Fibroblast of peridontal ligament (primary cell): ENCODE measurements at regions not wholly inside any gene's neighbourhood (a gene's known extent, or its start where the extent isn't known, plus 50 kb on each side); places are given as distances from the start of the nearest gene placed in this dataset.

Source experiments
- DNase-seq: peaks from one replicate; pipeline ENCODE4 v3.0.0-alpha.2; 2010; ENCODE audit errors: extremely low read depth

DNA sequence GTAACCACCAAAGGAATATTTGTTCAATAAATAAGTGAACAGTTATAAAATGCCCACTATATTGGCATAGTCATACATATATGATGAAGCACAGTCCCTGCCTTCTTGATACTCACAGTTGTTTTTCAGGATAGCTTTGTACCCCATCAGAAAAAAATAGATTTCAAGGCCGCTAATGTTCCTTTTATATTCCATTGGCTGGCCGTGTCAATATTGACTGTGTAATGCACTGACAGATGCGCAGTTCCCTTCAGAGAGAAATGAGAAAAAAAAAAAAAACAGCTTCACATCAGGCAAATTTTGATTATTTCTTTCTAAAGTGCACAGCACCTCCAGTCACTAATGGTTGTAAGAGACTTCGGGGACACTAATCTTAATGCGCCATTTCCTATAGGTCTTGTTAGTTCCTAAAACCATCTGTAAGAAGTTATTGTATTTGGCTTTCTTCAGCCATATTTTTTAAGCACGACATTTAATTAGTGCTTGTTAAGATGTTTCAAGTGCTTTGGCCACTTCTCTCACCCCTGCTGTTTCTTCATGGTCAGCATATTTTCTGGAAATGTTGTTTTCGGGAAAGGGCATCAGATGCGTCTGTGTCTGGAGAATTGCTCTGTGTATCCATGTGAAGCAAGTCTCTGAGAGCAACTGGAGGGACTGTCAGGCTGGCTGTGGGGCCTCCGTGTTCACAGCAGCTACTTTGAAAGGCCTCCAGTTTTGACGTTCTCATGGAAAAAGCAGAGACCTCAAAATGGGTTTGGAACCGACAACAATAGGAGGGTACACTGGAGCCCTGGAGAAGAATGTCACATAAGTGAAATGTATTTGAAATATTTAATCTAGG lies 378.3 kb downstream of the MTX2 start:
- DNase-seq: no peak

DNA sequence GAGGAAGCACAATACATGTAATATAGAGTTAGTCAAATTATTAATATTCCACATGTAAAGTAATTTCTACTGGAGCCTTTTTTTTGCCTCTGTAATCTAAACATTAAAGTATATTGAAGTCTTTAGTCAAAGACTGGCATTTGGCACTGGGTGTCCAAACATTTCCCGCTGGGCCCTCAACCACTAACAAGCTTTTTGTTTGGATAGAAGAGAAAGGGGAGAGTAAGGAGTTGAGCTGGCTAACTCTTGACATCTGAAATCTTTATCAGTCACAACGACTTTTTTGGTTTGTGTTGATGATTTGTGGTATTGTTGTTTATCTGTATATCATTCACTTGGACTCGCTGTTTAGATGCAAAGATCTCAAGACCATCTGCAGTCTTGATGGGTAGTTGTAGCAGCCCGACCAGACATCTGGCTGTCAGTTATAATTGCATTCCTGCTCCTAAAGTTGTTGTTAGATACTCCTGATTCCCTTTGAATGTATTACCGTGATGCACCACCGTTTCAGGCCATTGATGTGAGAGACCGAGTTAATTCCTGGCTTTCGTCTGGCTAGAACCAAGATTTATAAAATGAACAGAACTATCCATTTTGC lies 379.6 kb downstream of the MTX2 start:
- no peak for DNase-seq

DNA sequence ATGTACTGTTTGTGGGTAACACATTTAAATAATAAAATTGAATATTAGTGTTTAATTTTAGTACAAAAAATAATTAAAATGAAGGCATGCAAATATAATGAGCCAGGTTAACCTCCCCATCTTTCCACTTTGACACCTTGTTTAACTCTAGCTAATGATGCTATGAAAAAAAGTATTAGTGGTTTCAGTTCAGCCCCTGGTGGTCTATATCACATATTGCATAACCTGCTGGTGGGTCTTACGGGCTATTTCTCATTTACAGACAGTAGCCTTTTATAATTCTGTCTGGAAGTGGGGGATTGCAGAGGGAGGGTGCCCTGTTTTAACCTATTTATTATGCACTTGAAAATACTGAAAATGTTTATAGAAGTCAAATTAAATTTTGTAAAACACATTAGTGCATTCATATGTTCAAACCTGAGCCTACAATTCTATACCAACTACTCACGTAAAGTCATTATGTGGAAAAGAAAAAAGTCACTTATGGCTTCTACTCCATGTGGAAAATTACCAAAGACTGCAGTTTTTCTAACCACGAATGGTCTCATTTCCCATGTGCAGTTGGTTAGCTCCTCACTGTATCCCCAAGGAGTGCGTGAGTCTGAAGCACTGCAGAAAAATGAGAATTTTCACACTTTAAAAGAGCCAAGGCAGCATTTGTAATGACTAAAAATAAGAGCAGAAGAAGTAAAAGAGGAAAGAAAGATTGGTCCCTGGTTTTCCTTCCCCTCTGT lies 381.0 kb downstream of the MTX2 start:
- DNase-seq: peak; percentile 10

DNA sequence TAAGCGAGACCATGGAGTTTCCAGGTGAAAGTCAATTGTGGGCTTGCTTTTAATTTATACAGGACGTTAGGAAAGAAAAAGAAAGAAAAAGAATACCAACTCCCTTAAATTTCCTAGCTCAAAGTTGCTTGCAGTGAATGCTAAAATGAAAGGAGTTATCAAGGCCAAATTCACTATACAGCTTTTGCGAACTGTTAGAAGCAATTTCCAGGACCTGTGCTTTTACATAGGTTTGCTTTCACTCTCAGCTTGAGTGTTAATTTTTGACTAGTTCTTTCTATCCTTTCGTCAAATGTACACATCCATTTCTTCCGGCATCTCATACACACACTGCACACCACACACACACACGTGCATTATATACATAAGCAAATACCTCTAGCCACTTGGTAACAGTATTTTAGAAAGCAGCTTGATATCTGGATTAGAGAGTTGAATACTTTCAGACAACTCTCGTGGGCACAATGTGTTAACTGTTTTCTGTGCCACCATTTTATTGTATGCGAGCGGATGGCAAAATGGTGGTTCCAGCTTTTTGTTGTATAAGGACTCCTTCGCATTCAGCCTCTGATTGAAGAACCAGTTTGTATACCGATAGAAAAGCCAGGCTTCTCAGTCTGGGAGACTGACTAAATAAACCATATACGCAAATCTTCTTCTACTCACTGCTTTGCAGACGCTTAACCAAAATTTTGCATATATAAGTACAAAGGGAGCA lies 381.8 kb downstream of the MTX2 start:
- DNase-seq: no peak

DNA sequence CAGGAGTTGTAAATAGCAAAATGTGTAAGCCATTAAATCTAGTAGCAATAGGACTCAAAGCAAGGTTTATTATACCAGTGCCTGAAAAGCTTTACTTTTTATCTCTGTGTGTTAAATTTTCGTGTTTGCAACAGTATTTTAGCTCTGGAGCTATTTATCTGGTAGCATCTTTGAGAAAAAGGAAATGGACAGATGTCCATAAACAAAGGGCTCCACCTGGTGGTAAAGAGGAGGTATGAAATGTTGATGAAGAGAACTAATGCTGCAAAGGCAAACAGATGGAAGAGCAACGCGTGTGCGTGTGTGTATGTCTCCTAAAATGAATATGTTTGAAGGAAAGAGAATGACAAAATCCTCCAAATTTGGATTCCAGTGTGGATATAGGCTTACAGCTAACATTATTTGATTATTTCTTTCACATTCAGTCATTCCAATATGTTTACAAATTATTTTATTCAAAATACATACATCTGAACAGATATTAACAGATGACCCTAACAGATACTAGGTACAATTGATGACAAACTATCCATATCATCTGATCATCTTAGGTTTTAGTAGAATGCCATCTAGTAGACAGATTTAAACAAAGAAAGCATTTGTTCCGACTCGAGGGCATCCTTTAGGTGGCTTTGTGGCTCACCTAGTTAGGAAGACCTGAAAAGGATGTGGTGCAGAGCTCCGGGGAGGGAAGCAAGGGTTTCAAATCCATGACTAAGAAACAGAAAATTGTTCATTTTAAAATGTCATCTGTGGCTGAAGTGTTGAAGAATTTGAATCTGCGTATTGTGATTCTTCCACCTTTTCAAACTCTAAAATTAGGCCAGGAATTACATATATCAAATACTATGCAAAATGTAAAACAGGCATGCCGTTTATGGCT lies 383.3 kb downstream of the MTX2 start:
- DNase-seq: peak; percentile 53

DNA sequence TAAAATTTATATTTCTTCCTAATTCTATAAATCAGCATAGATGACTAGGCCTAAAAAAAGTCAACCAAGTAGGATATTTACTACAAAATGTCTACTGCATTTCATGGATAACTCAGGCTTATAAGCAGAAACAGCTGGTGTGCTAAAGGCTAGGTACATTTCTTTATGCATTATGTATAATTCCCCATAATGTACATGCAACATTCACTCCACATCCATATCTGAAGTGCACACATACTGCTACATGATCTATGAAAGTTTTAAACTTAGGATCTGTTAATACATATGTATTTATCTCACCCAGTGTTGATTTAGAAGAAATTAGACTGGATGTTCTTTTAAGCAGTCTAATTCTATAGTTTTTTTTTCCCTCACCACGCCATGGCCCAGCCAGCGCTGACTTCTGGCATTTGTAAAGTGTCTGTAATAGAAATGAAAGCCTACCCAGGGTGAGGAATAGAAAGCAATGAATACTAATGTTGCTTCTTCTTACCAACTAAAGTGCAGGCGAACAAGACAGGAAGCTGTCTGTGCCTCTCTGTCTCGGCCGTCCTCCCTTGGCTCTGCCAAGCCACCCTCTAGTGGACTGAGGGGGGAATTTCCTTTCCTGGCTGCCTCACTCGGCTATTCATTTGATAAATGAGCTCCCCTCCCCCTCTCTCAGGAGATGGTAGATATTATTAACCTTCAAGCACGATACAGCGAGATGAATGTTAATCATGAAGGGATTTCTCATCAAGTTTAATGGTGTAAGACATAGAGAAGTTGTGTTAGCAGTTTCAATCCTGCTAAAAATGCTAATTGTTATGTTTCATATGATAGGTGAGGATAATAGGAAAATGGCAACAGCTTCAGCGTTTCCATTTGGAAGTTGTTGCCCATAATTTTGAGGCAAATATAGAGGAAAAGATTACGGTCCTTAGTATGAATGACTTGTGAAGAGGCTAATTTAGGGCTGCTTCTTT lies 384.5 kb downstream of the MTX2 start:
- DNase-seq: peak; percentile 45

DNA sequence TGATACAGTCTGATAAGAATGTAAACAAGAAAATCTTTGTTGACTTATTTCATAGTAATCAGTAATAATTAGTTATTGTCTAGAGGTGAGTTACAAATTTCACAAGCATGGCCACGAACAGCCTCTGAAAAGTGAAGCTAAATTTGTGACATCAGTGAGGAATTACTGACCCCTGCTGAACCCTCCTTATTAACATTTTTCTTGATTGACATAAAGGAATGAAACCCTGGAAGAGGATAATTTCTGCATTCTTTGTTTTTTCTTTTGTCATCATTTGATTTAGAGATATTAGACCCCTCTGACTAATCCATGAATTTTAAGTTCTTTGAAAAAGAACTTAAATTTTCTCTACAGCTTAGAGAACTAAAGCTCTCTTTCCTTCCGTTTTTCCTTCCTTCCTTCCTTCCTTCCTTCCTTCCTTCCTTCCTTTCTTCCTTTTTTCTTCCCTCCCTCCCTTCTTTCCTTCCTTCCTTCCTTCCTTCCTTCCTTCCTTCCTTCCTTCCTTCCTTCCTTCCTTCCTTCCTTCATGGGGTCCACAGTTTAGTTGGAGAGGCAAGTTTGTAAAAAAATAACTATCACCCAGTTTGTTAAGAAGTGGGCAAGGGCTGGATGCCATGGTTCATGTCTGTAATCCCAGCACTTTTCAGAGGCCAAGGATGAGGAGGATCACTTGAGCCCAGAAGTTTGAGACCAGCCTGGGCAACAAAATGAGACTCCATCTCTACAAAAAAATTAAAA lies 387.0 kb downstream of the MTX2 start:
- DNase-seq: no peak

DNA sequence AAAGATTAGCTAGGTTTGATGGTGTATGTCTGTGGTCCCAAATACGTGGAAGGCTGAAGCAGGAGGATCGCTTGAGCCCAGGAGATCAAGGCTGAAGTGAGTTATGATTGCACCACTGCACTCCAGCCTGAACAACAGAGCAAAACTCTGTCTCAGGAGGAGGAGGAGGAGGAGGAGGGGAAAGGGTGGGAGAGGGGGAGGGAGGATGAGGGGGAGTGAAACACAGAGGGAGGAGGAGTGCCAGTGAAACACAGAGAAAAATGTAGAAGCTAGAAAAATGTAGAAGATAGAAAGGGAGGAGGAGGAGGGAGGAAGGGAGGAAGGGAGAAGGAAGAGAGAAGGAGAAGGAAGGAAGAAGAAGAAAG lies 387.5 kb downstream of the MTX2 start:
- DNase-seq: no peak

DNA sequence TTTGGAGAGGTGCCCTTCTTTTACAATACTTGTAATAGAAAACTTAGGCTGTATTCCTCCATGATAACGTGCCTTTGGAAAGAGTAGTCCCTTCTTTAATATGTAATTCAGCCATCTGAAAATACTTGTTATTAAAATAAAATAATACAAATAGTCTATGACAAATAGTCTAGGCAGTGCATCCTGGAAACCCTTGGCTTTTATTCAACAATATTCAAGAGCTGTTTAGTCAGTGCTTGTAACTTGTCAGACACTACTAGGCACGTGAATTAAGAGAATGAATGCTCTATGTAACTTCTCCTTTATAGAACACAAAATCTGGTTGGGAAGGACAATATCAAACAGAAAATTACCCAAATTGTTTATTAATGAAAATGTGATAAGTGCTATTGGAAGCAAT lies 388.2 kb downstream of the MTX2 start:
- DNase-seq: no peak

DNA sequence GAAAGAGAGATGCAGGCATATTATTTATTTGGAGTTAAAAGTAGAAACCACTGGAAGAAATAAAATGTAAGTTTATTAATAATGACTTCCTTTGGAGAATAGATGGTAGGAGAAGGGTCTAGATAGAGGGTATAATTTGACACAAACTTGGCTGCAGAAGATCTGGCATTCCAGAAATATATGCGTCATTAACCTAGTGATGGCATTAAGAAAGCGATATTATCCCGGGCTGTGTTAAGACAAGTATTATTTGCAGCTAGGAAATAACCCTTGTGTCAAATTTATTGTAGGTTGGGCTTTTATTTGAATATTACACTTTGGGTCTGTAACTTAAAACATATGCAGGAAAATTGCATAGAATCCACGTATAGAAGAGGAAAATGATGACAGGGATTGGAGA lies 389.5 kb downstream of the MTX2 start:
- DNase-seq: no peak

DNA sequence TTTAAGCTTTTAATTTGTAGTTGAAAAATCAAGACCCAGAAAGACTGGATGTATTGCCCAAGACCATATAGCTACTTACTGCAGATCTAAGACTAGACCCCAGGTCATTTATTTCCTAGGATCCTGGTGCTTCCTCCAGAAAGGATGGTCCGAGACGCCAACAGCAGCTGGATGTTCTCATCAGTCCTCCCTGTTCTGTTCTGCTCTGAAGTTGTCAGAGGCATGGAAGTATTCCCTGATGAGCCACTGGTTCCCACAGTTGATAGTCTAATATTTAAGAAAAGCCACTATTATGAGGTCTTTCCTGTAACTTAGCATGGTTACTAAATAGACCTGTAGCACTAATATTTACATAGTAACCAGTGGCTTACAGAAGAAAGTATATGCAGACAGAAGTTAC lies 393.5 kb downstream of the MTX2 start:
- DNase-seq: no peak

DNA sequence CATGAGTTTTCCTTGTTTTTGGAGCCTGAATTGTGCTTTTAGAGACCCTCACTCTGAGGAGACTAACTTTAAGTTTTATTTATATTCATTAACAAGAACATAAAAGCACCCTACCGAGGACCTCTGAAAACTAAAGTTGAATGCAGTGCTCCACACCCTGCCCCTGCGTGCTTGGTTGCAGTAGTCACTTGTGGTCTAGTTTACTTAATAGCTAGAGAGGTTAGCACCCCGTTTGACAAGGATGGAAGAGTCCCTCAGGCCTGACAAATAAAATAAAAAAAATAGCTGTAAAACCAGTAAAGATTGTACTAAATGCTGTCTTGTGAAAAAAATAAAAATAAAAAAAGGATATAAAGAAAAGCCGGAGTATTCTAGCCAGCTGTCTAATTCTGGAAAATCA lies 395.2 kb downstream of the MTX2 start:
- DNase-seq: no peak

DNA sequence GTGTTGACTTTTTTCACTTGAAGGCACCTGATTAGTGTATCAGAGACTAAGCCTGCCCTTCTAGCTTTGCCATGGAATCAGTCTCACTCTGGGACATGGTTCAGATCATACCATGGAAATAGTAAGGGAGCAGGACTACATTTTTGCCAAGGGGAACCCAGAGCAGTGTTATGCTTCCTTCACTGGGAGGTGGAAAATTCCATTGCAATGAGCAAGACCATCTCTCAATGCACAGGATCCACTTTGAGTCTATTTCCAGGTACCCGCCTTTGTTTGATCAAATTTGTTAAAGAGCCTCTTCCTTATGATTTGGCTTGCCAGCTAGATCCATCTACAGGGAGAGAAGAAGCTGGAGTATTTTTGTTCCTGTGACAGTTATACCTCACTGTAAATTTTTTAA lies 395.8 kb downstream of the MTX2 start:
- DNase-seq: no peak

DNA sequence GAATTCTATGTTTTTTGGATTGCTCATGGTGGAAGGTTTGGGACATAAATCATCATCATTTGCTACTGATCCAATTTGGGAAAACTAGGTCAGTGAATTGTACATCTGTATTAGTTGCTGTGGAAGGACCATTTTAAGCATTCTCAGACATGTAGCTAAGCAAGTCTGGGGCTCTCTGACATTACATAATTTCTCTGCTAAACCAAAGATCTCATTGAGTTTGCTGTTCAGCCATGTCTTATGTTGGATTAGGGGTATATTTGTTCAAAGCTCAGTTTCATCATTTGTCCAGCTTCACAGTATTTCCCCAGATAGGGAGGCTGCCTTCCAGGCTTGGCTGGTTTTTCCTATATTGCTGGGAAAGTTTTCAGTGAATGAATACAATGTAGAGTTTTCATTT lies 399.7 kb downstream of the MTX2 start:
- DNase-seq: no peak

DNA sequence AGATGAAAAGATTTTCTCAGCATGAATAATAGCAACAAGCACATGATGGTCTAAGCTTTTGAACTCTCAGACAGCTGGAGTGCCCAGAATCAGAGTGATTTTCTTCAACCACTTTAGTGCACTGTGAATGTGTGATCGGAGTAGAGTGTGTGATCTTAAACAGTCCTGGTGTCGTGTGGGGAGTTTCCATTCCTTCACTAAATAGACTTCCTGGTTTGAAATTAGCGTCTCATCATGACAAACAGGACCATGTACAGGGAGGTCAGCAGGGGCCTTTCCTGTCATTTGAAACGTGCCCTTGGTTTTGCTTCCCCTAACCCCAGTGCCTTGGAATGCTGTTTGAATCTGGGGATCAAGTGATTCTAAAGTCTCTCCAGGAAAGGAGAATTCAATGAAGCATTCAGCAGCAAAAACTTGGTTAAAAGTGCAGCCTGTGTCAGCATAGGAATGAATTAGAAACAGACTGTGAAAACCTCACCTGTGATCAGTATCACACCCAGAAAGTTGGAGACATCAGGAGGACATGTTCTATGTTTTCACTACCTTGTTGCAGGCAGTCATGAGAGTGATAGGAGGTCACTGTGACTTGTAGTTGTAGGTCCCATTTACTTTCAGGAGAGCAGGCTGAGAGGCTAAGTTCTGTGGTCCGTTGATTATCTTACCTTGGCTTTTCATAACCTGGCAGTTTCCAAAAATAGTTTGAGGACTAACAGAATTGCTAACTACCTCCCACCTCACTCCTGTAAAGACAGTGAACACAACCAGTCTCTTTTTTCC lies 400.3 kb downstream of the MTX2 start:
- DNase-seq: no peak

DNA sequence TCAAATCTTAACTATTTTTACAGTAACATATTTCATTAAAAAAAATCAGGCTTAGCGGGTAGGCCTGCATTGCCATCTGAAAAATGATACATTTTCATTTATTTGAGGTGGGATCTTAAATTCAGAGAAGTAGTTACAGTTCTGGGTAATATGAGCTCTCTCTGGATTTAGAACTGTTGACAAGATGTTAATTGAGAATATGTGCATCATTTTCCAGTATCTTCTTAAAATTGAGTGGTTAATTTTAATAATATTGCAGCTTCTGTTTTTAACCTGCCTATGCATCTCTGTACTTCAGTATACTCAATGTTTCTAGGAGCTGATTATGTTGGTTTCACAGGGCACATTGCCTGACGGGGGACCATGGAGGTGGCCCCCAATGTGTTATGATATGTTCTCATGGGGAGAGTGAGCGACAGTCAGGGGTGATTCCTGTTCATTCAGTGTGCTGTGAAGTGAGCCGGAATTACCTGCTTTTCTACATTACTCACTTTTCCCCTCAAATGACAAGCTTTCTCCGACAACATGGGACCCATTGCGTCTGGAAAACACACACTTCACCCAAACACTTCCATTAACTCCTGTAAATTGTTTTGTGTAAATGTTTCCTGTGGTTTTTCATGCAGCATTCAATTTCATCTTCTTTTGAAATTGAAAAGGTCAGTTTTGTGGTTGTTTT lies 406.2 kb downstream of the MTX2 start:
- DNase-seq: no peak

DNA sequence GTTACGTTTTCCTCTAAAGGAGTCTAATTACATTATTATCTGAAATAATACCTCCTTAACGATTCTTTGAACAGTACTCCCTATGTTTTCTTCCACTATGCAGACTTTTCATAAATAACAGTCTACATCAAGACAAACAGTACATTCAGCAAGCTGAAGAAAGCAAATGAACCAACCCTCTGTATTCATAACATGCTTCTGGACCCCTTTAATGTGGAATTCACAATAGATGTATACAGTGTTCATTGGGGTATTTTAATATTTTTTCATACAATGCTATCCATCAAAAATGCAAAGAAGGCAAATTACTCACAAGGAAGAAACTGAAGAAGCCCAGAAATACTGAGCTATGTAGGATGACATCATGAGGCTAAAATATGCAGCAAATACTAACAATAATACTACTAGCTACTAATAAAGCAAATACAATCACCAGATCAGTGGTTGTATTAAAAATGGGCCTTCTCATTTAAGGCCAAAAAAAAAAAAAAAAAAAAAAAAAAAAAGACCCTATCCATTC lies 408.6 kb downstream of the MTX2 start:
- no peak for DNase-seq

DNA sequence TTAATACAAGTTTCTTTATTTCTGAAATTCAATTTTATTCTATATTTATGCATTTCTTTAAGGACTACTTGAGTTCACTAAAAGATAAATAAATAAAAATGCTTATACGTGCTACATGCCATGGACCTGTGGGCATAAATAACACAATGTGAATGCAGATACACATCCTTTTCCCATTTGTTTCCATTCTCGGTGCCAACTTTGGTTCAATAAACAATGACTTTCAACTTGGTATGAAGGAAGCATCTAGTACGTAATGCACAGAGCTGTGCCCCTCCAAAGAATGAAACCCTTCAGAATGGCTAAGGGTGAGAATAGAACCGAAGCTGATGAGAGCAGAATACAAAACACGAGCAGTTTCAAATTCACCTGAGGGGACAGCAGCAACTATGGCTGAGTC lies 409.3 kb downstream of the MTX2 start:
- DNase-seq: no peak
